Mesenchymal stem cell (in vitro differentiated cells and primary cell): ENCODE measurements at regions not wholly inside any gene's neighbourhood (a gene's known extent, or its start where the extent isn't known, plus 50 kb on each side); places are given as distances from the start of the nearest gene placed in this dataset.

ENCODE experiments used
- DNase-seq: peaks from one replicate; pipeline ENCODE4 v3.0.0-alpha.2; 2013
- H2AFZ ChIP-seq: one replicate; pipeline ENCODE4 v1.6.1; 2013; ENCODE audit warnings: low read depth, mild to moderate bottlenecking, control low read depth, inconsistent platforms, low read length, moderate library complexity
- H2AK5ac ChIP-seq: 2 replicates; pipeline ENCODE4 v1.6.1; 2013; ENCODE audit warnings: low read length, moderate library complexity, mild to moderate bottlenecking, inconsistent platforms; ENCODE audit not compliant: severe bottlenecking
- H2BK120ac ChIP-seq: one replicate; pipeline ENCODE4 v1.6.1; 2013; ENCODE audit warnings: low read depth, mild to moderate bottlenecking, inconsistent platforms, low read length, moderate library complexity
- H2BK12ac ChIP-seq, 2 experiments: one replicate each; pipeline ENCODE4 v1.6.1; 2013; ENCODE audit warnings: inconsistent platforms in 2 of 2, low read length in 2 of 2, mild to moderate bottlenecking in 2 of 2, moderate library complexity in 2 of 2, control low read depth in 1 of 2
- H2BK15ac ChIP-seq: one replicate; pipeline ENCODE4 v1.6.1; 2013; ENCODE audit warnings: mild to moderate bottlenecking, low read depth, inconsistent platforms; ENCODE audit not compliant: poor library complexity, severe bottlenecking
- H2BK5ac ChIP-seq: 2 replicates; pipeline ENCODE4 v1.6.1; 2013; ENCODE audit warnings: low read depth, mild to moderate bottlenecking, low read length, control low read depth, inconsistent platforms; ENCODE audit not compliant: poor library complexity, severe bottlenecking
- H3K14ac ChIP-seq, 2 experiments: one replicate each; pipeline ENCODE4 v1.6.1; 2013; ENCODE audit warnings: inconsistent platforms in 2 of 2, low read length in 2 of 2, control low read depth in 1 of 2, mild to moderate bottlenecking in 1 of 2, moderate library complexity in 1 of 2
- H3K18ac ChIP-seq, 2 experiments: one replicate each; pipeline ENCODE4 v1.6.1; 2013; ENCODE audit warnings: inconsistent platforms in 2 of 2, low read length in 2 of 2, control low read depth in 1 of 2, low read depth in 1 of 2, mild to moderate bottlenecking in 1 of 2
- H3K23ac ChIP-seq, 2 experiments: one replicate each; pipeline ENCODE4 v1.6.1; 2013; ENCODE audit warnings: inconsistent platforms in 2 of 2, low read length in 2 of 2, mild to moderate bottlenecking in 2 of 2, moderate library complexity in 2 of 2, control low read depth in 1 of 2
- H3K27ac ChIP-seq: 2 replicates; pipeline ENCODE4 v1.5.1; 2013; ENCODE audit warnings: mild to moderate bottlenecking, moderate library complexity, low read length, control low read depth, inconsistent platforms; ENCODE audit not compliant: poor library complexity, severe bottlenecking
- H3K27me3 ChIP-seq, 2 experiments: 2 replicates each; pipeline versions ENCODE4 v1.6.1 to v1.7.0; 2013; ENCODE audit warnings: low read length in 2 of 2, mild to moderate bottlenecking in 2 of 2, moderate library complexity in 2 of 2, control low read depth in 1 of 2, inconsistent platforms in 1 of 2; ENCODE audit not compliant: control insufficient read depth in 1 of 2, insufficient read depth in 1 of 2
- H3K36me3 ChIP-seq, 2 experiments: 2 replicates each; pipeline versions ENCODE4 v1.6.1 to v1.7.0; 2013; ENCODE audit warnings: low read length in 2 of 2, control low read depth in 1 of 2, inconsistent platforms in 1 of 2, low read depth in 1 of 2, mild to moderate bottlenecking in 1 of 2; ENCODE audit not compliant: insufficient read depth in 2 of 2, control insufficient read depth in 1 of 2
- H3K4ac ChIP-seq, 2 experiments: one replicate each; pipeline ENCODE4 v1.6.1; 2013; ENCODE audit warnings: inconsistent platforms in 2 of 2, low read length in 2 of 2, mild to moderate bottlenecking in 2 of 2, moderate library complexity in 2 of 2, control low read depth in 1 of 2, low read depth in 1 of 2
- H3K4me1 ChIP-seq: 2 replicates; pipeline ENCODE4 v1.6.1; 2013; ENCODE audit warnings: low read depth, low read length, control low read depth; ENCODE audit not compliant: control insufficient read depth, insufficient read depth
- H3K4me2 ChIP-seq: 2 replicates; pipeline ENCODE4 v1.6.1; 2013; ENCODE audit warnings: low read length, mild to moderate bottlenecking, inconsistent platforms; ENCODE audit not compliant: poor library complexity, severe bottlenecking
- H3K4me3 ChIP-seq, 2 experiments: 2 replicates each; pipeline versions ENCODE4 v1.5.1 to v1.7.0; 2013; ENCODE audit warnings: low read length in 2 of 2, mild to moderate bottlenecking in 2 of 2, control low read depth in 1 of 2, low read depth in 1 of 2; ENCODE audit not compliant: insufficient read depth in 1 of 2
- H3K79me1 ChIP-seq: replicated peaks from 2 replicates; pipeline ENCODE4 v1.6.1; 2013; ENCODE audit warnings: mild to moderate bottlenecking, control low read depth, low read length, inconsistent platforms; ENCODE audit not compliant: poor library complexity, severe bottlenecking
- H3K9ac ChIP-seq: 2 replicates; pipeline ENCODE4 v1.7.0; 2013; ENCODE audit warnings: mild to moderate bottlenecking, low read length, moderate library complexity
- H3K9me3 ChIP-seq: 2 replicates; pipeline ENCODE4 v1.7.0; 2013; ENCODE audit warnings: mild to moderate bottlenecking, low read length; ENCODE audit not compliant: control insufficient read depth
- H4K8ac ChIP-seq: one replicate; pipeline ENCODE4 v1.6.1; 2013; ENCODE audit warnings: inconsistent platforms, mild to moderate bottlenecking, low read length, moderate library complexity
- H4K91ac ChIP-seq: one replicate; pipeline ENCODE4 v1.6.1; 2013; ENCODE audit warnings: mild to moderate bottlenecking, low read length, inconsistent platforms
- WGBS: methylation state at CpG from one replicate; pipeline ENCODE4 v1.1.7; 2013; ENCODE audit warnings: mixed read lengths; 5-methylcytosine and 5-hydroxymethylcytosine counted together

- H3K23ac ChIP-seq, result no peak overlapping the region
- no peak overlapping the region for H2BK120ac ChIP-seq
- H3K18ac ChIP-seq, result no peak overlapping the region
- H3K4me1 ChIP-seq, result no peaks in the 10 kb centered on the region
- no peak overlapping the region for H2BK5ac ChIP-seq
- no peaks in the 10 kb centered on the region for H3K27me3 ChIP-seq
- H4K91ac ChIP-seq, result no peak overlapping the region
- H2AFZ ChIP-seq, result no peak overlapping the region
- no peak overlapping the region for H3K14ac ChIP-seq
- no peak overlapping the region for H3K4me2 ChIP-seq
- no peak for DNase-seq
- no peak overlapping the region for H2BK15ac ChIP-seq
- H2BK12ac ChIP-seq, result no peak overlapping the region
- no peak overlapping the region for H3K4ac ChIP-seq
- H3K9ac ChIP-seq, result no peak overlapping the region
- no peak overlapping the region for H3K4me3 ChIP-seq
- H2AK5ac ChIP-seq, result no peak overlapping the region
- no peak overlapping the region for H3K27ac ChIP-seq
- 100% methylated on average over 3 of the region's 3 CpGs for WGBS
- H3K79me1 ChIP-seq, result no peaks in the 10 kb centered on the region
- H3K36me3 ChIP-seq, result no peaks in the 10 kb centered on the region
- H4K8ac ChIP-seq, result no peak overlapping the region
- peaks cover 5% of the 10 kb centered on the region for H3K9me3 ChIP-seq
These were observed 126.8 kb downstream of the NXNL2 start for GRCh38 chr9:88661759-88662158.

GRCh38 chr9:88663771-88664419 lies 128.9 kb downstream of the NXNL2 start:
- Histone ChIP-seq H3K4me1 (no peaks in the 10 kb centered on the region), H2AFZ (no peak overlapping the region), H3K36me3 (no peaks in the 10 kb centered on the region), H3K9me3 (peaks cover 5% of the 10 kb centered on the region), H2AK5ac (no peak overlapping the region), H3K4me2 (no peak overlapping the region), H3K27me3 (no peaks in the 10 kb centered on the region), H3K18ac (peak overlapping the region in 1 of 2 experiments; percentile 2), H3K14ac (no peak overlapping the region), H3K23ac (no peak overlapping the region), H4K8ac (no peak overlapping the region), H3K79me1 (no peaks in the 10 kb centered on the region), H2BK12ac (no peak overlapping the region), H4K91ac (no peak overlapping the region), H2BK5ac (no peak overlapping the region), H3K4me3 (no peak overlapping the region), H2BK15ac (no peak overlapping the region), H2BK120ac (no peak overlapping the region), H3K9ac (no peak overlapping the region), H3K4ac (no peak overlapping the region), H3K27ac (no peak overlapping the region)
- peak; percentile 23 for DNase-seq
- WGBS, result 100% methylated on average over 3 of the region's 4 CpGs

GRCh38 chr9:88664773-88665172 lies 129.8 kb downstream of the NXNL2 start:
- H4K8ac ChIP-seq, result no peak overlapping the region
- H4K91ac ChIP-seq, result no peak overlapping the region
- no peaks in the 10 kb centered on the region for H3K27me3 ChIP-seq
- H3K14ac ChIP-seq, result no peak overlapping the region
- no peak overlapping the region for H2BK5ac ChIP-seq
- WGBS, result 89% methylated on average over 8 of the region's 8 CpGs
- no peak overlapping the region for H2BK15ac ChIP-seq
- H2AFZ ChIP-seq, result no peak overlapping the region
- no peaks in the 10 kb centered on the region for H3K4me1 ChIP-seq
- no peak overlapping the region for H3K27ac ChIP-seq
- H3K4ac ChIP-seq, result peak overlapping the region in 1 of 2 experiments; percentile 85
- H3K4me2 ChIP-seq, result no peak overlapping the region
- H3K18ac ChIP-seq, result no peak overlapping the region
- peaks cover 5% of the 10 kb centered on the region for H3K9me3 ChIP-seq
- no peak overlapping the region for H3K9ac ChIP-seq
- DNase-seq, result no peak
- no peak overlapping the region for H3K4me3 ChIP-seq
- peak overlapping the region in 1 of 2 experiments; percentile 92 for H2BK12ac ChIP-seq
- H2AK5ac ChIP-seq, result no peak overlapping the region
- no peak overlapping the region for H2BK120ac ChIP-seq
- no peak overlapping the region for H3K23ac ChIP-seq
- H3K36me3 ChIP-seq, result no peaks in the 10 kb centered on the region
- H3K79me1 ChIP-seq, result no peaks in the 10 kb centered on the region

GRCh38 chr9:88672874-88673689 lies 138.1 kb downstream of the NXNL2 start:
- Histone ChIP-seq H4K91ac (peak overlapping the region; percentile 52), H3K4me3 (no peak overlapping the region), H2AFZ (no peak overlapping the region), H3K9ac (no peak overlapping the region), H3K23ac (no peak overlapping the region), H3K4me1 (no peaks in the 10 kb centered on the region), H3K4ac (peak overlapping the region; percentile 10 to 70), H2BK120ac (no peak overlapping the region), H3K27me3 (no peaks in the 10 kb centered on the region), H3K27ac (no peak overlapping the region), H2BK15ac (no peak overlapping the region), H3K36me3 (no peaks in the 10 kb centered on the region), H2BK5ac (no peak overlapping the region), H2BK12ac (peak overlapping the region; percentile 12 to 71), H4K8ac (peak overlapping the region; percentile 85), H3K79me1 (no peaks in the 10 kb centered on the region), H3K9me3 (peaks cover 4% of the 10 kb centered on the region), H2AK5ac (no peak overlapping the region), H3K18ac (peak overlapping the region; percentile 37 to 66), H3K4me2 (no peak overlapping the region), H3K14ac (peak overlapping the region; percentile 29 to 40)
- 97% methylated on average over 12 of the region's 12 CpGs for WGBS
- no peak for DNase-seq
